GM20000 (cell line): ENCODE measurements at regions not wholly inside any gene's neighbourhood (a gene's known extent, or its start where the extent isn't known, plus 50 kb on each side); places are given as distances from the start of the nearest gene placed in this dataset.
"Not testable (repeated sequence)": the region's sequence is repeated elsewhere in the genome, so short reads cannot be mapped to it uniquely, and the experiment has no call there.

Experiments
- DNase-seq: peaks from one replicate; pipeline ENCODE4 v3.0.0; 2012; ENCODE audit warnings: low spot score
- CTCF ChIP-seq: IDR thresholded peaks from 2 replicates; pipeline ENCODE4 v1.5.1; 2012; ENCODE audit warnings: mild to moderate bottlenecking, control low read depth; ENCODE audit errors: extremely low read depth, missing control alignments

GRCh38 chr6:126983779-126984178, 134.7 kb upstream of the RSPO3 start:
- DNase-seq, result no peak
- no peak for TF ChIP-seq CTCF

GRCh38 chr6:126988125-126988524, 130.3 kb upstream of the RSPO3 start:
- not testable (repeated sequence) for DNase-seq

- TF ChIP-seq CTCF, result no peak
- DNase-seq, result no peak
Measured at GRCh38 chr6:127000631-127001030, 117.8 kb upstream of the RSPO3 start.

GRCh38 chr6:127013865-127014264, 104.6 kb upstream of the RSPO3 start:
- TF ChIP-seq CTCF, result no peak
- no peak for DNase-seq

GRCh38 chr6:127015858-127016257, 102.6 kb upstream of the RSPO3 start:
- DNase-seq, result no peak
- no peak for TF ChIP-seq CTCF

GRCh38 chr6:127019828-127020227, 98.6 kb upstream of the RSPO3 start:
- no peak for DNase-seq

GRCh38 chr6:127022302-127022701, 96.2 kb upstream of the RSPO3 start:
- no peak for TF ChIP-seq CTCF

More at GRCh38 chr6:127019828-127020227, 98.6 kb upstream of the RSPO3 start:
- no peak for TF ChIP-seq CTCF

GRCh38 chr6:127023001-127023778, 95.3 kb upstream of the RSPO3 start:
- no peak for DNase-seq
- TF ChIP-seq CTCF, result no peak

More at GRCh38 chr6:127022302-127022701, 96.2 kb upstream of the RSPO3 start:
- no peak for DNase-seq
